ENCODE measurements at regions not wholly inside any gene's neighbourhood (a gene's known extent, or its start where the extent isn't known, plus 50 kb on each side); places are given as distances from the start of the nearest gene placed in this dataset.

GRCh38 chr11:42006766-42007165 lies 547.3 kb upstream of the LRRC4C start:
- Histone ChIP-seq H3K4me3 (no peak overlapping the region), H3K4me1 (no peaks in the 10 kb centered on the region), H3K36me3 (no peaks in the 10 kb centered on the region), H3K9me3 (no peaks in the 10 kb centered on the region), H3K27ac (no peak overlapping the region), H3K27me3 (no peaks in the 10 kb centered on the region)
- in situ Hi-C loops (cut with MboI; ENCODE audit: low pct_ligation_motif_present in 1 of 4, low pct_unique_long_range_greater_than_20kb in 1 of 4, low sequenced_read_pairs in 3 of 4): no loop called here
- WGBS, 2 donors (ENCODE audit: low coverage in 1 of 2): 45 to 71% methylated on average over 1 of the region's 1 CpG
- intact Hi-C loops (cut with DNase I; ENCODE audit: low total_unique reads): no loop called here
- no peak for TF ChIP-seq CTCF (IDR thresholded peaks at IDR 0.05)
- TF ChIP-seq POLR2AphosphoS5 (IDR thresholded peaks at IDR 0.05): no peak
- no peak for TF ChIP-seq POLR2A (IDR thresholded peaks at IDR 0.05)
- no peak for TF ChIP-seq EP300 (IDR thresholded peaks at IDR 0.05; ENCODE audit: low read depth)
- no peak for DNase-seq

- Histone ChIP-seq H3K27me3 (no peaks in the 10 kb centered on the region), H3K4me1 (no peaks in the 10 kb centered on the region), H3K4me3 (no peak overlapping the region), H3K36me3 (no peaks in the 10 kb centered on the region), H3K27ac (no peak overlapping the region), H3K9me3 (no peaks in the 10 kb centered on the region)
- DNase-seq: no peak
- 50 to 58% methylated on average over 3 of the region's 3 CpGs for WGBS, 2 donors (ENCODE audit: low coverage in 1 of 2)
- TF ChIP-seq CTCF (IDR thresholded peaks at IDR 0.05) (no peak), EP300 (IDR thresholded peaks at IDR 0.05; ENCODE audit: low read depth) (no peak), POLR2AphosphoS5 (IDR thresholded peaks at IDR 0.05) (no peak), POLR2A (IDR thresholded peaks at IDR 0.05) (no peak)
- intact Hi-C loops (cut with DNase I; ENCODE audit: low total_unique reads) (no loop called here), in situ Hi-C loops (cut with MboI; ENCODE audit: low pct_ligation_motif_present in 1 of 4, low pct_unique_long_range_greater_than_20kb in 1 of 4, low sequenced_read_pairs in 3 of 4) (no loop called here)
Measured at GRCh38 chr11:42012271-42012670, 552.8 kb upstream of the LRRC4C start.

- in situ Hi-C loops (cut with MboI; ENCODE audit: low pct_ligation_motif_present in 1 of 4, low pct_unique_long_range_greater_than_20kb in 1 of 4, low sequenced_read_pairs in 3 of 4) (no loop called here), intact Hi-C loops (cut with DNase I; ENCODE audit: low total_unique reads) (no loop called here)
- Histone ChIP-seq H3K36me3 (no peaks in the 10 kb centered on the region), H3K4me1 (no peaks in the 10 kb centered on the region), H3K27me3 (no peaks in the 10 kb centered on the region), H3K9me3 (no peaks in the 10 kb centered on the region), H3K27ac (no peak overlapping the region), H3K4me3 (no peak overlapping the region)
- TF ChIP-seq POLR2AphosphoS5 (IDR thresholded peaks at IDR 0.05) (no peak), EP300 (IDR thresholded peaks at IDR 0.05; ENCODE audit: low read depth) (no peak), POLR2A (IDR thresholded peaks at IDR 0.05) (no peak), CTCF (IDR thresholded peaks at IDR 0.05) (no peak)
- WGBS, 2 donors (ENCODE audit: low coverage in 1 of 2): 71 to 92% methylated on average over 6 of the region's 6 CpGs
- no peak for DNase-seq
Measured at GRCh38 chr11:42013656-42014201, 554.3 kb upstream of the LRRC4C start.

- no peak for TF ChIP-seq POLR2A (IDR thresholded peaks at IDR 0.05)
- TF ChIP-seq CTCF (IDR thresholded peaks at IDR 0.05): no peak
- TF ChIP-seq EP300 (IDR thresholded peaks at IDR 0.05; ENCODE audit: low read depth): no peak
- TF ChIP-seq POLR2AphosphoS5 (IDR thresholded peaks at IDR 0.05): no peak
- DNase-seq: no peak
- Histone ChIP-seq H3K27me3 (no peaks in the 10 kb centered on the region), H3K4me3 (no peak overlapping the region), H3K9me3 (no peaks in the 10 kb centered on the region), H3K27ac (no peak overlapping the region), H3K36me3 (no peaks in the 10 kb centered on the region), H3K4me1 (no peaks in the 10 kb centered on the region)
- intact Hi-C loops (cut with DNase I; ENCODE audit: low total_unique reads): loop anchor here (10.0 kb wide), 1 partner anchor 1233 kb away; no protein-coding TSS in a partner anchor
- in situ Hi-C loops (cut with MboI; ENCODE audit: low pct_ligation_motif_present in 1 of 4, low pct_unique_long_range_greater_than_20kb in 1 of 4, low sequenced_read_pairs in 3 of 4): no loop called here
- WGBS, 2 donors (ENCODE audit: low coverage in 1 of 2): 81 to 88% methylated on average over 2 of the region's 2 CpGs
Measured at GRCh38 chr11:42021911-42022310, 562.5 kb upstream of the LRRC4C start.

All from transverse colon (tissue), 4 donors.